Vagina (tissue), 2 donors: ENCODE measurements at regions not wholly inside any gene's neighbourhood (a gene's known extent, or its start where the extent isn't known, plus 50 kb on each side); places are given as distances from the start of the nearest gene placed in this dataset.
A peak's percentile ranks its signal among the peaks of the same experiment; 100 is the strongest.

ENCODE experiments used
- DNase-seq, 2 donors: peaks; one replicate each; pipeline ENCODE4 v3.0.0-alpha.2; 2017; ENCODE audit errors: extremely low spot score in 2 of 2
- H3K27ac ChIP-seq: fragments of 200-600 bp; sonication (generic); one replicate; pipeline ENCODE4 v1.5.1; 2019
- H3K27me3 ChIP-seq: fragments of 200-600 bp; sonication (generic); one replicate; pipeline ENCODE4 v1.5.1; 2019
- H3K36me3 ChIP-seq, 2 donors: fragments of 200-600 bp; sonication (generic); one replicate each; pipeline ENCODE4 v1.5.1; 2017 to 2019
- H3K4me1 ChIP-seq: fragments of 200-600 bp; sonication (generic); one replicate; pipeline ENCODE4 v1.5.1; 2019
- H3K4me3 ChIP-seq, 2 donors: fragments of 200-600 bp; sonication (generic); 1 replicate in 1 of 2; 2 replicates in 1 of 2; pipeline ENCODE4 v1.5.1; 2016 to 2019
- H3K9me3 ChIP-seq: fragments of 200-600 bp; sonication (generic); one replicate; pipeline ENCODE4 v1.5.1; 2019
- POLR2A ChIP-seq, 2 donors: fragments of 450-650 bp; IDR thresholded peaks; one replicate each; pipeline ENCODE4 v1.6.1; 2017; ENCODE audit warnings: antibody characterized with exemption in 2 of 2, mild to moderate bottlenecking in 2 of 2, moderate library complexity in 2 of 2
- POLR2AphosphoS5 ChIP-seq, 2 donors: sonication (generic); formaldehyde crosslinking; IDR thresholded peaks; one replicate each; pipeline ENCODE4 v1.9.0; 2017; ENCODE audit warnings: antibody characterized with exemption in 2 of 2, mild to moderate bottlenecking in 2 of 2, low read depth in 1 of 2; ENCODE audit not compliant: insufficient read depth in 1 of 2
- intact Hi-C: fragments of 100-400 bp; cut with DNase I; formaldehyde crosslinking; loops from one replicate; pipeline ENCODE4 v1.15.1; 2023
- TF ChIP-seq, protein P1 (sequence below), 3 experiments: fragments of 450-650 bp in 2 of 3; fragments of 200-600 bp in 1 of 3; sonication (generic) in 1 of 3; IDR thresholded peaks; one replicate each; pipeline ENCODE4 v1.5.1; 2017 to 2019; ENCODE audit warnings: antibody characterized with exemption in 3 of 3, mild to moderate bottlenecking in 2 of 3, moderate library complexity in 2 of 3

DNA sequence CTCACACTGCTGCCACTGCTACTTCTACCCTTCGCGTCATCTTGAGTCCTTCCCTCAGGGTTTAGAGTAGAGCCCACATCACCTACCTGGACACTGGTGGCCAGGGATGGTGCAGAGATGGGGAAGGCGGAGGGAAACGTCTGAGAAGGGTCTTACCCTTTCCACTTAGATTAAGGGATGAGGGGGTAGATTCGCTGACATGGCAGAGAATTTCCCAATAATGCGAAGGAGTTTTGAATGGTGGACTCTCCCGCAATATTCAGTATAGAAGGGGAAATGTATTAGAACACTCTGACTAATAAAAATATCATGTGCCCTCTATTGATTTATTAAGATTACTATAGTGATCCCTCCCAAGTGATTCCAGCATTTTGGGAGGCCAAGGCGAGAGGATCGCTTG, 209.5 kb upstream of the KIAA1217 start:
- Histone ChIP-seq H3K27me3 (no peaks in the 10 kb centered on the region), H3K4me3 (no peak overlapping the region), H3K4me1 (no peaks in the 10 kb centered on the region), H3K9me3 (no peaks in the 10 kb centered on the region), H3K27ac (no peak overlapping the region), H3K36me3 (no peaks in the 10 kb centered on the region)
- TF ChIP-seq, protein P1, sequence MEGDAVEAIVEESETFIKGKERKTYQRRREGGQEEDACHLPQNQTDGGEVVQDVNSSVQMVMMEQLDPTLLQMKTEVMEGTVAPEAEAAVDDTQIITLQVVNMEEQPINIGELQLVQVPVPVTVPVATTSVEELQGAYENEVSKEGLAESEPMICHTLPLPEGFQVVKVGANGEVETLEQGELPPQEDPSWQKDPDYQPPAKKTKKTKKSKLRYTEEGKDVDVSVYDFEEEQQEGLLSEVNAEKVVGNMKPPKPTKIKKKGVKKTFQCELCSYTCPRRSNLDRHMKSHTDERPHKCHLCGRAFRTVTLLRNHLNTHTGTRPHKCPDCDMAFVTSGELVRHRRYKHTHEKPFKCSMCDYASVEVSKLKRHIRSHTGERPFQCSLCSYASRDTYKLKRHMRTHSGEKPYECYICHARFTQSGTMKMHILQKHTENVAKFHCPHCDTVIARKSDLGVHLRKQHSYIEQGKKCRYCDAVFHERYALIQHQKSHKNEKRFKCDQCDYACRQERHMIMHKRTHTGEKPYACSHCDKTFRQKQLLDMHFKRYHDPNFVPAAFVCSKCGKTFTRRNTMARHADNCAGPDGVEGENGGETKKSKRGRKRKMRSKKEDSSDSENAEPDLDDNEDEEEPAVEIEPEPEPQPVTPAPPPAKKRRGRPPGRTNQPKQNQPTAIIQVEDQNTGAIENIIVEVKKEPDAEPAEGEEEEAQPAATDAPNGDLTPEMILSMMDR (IDR thresholded peaks at IDR 0.05): no peak
- TF ChIP-seq POLR2AphosphoS5 (IDR thresholded peaks at IDR 0.05; ENCODE audit: insufficient read depth in 1 of 2, low read depth in 1 of 2) (no peak), POLR2A (IDR thresholded peaks at IDR 0.05) (no peak)
- intact Hi-C loops: loop anchor here (10.0 kb wide), 2 partner anchors 195 to 525 kb away; no protein-coding TSS in a partner anchor
- no peak for DNase-seq

DNA sequence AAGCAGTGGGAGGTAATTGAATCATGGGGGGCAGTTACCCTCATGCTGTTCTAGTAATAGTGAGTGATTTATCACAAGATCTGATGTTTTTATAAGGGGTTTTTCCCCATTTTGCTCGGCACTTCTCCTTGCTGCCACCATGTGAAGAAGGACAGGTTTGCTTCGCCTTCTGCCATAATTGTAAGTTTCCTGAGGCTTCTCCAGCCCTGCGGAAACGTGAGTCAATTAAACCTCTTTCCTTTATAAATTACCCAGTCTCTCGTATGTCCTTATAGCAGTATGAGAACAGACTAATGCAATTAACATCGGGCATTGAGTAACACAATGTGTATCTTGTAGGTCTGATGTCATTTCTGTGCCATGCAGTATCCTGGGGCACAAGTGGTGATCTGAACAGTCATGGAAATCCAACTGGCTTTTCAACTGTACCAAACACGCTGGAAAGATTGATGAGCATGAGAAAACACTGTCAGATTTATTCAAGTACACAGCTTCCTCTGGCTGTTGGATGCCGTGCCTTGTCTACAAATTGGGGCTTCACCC, 208.6 kb upstream of the KIAA1217 start:
- no peak overlapping the region for H3K4me3 ChIP-seq
- H3K27ac ChIP-seq: no peak overlapping the region
- H3K27me3 ChIP-seq: no peaks in the 10 kb centered on the region
- H3K4me1 ChIP-seq: no peaks in the 10 kb centered on the region
- TF ChIP-seq POLR2A (IDR thresholded peaks at IDR 0.05) (no peak), POLR2AphosphoS5 (IDR thresholded peaks at IDR 0.05; ENCODE audit: insufficient read depth in 1 of 2, low read depth in 1 of 2) (no peak)
- TF ChIP-seq, protein P1 (IDR thresholded peaks at IDR 0.05): no peak
- intact Hi-C loops: no loop called here
- H3K36me3 ChIP-seq: no peaks in the 10 kb centered on the region
- no peak for DNase-seq
- H3K9me3 ChIP-seq: no peaks in the 10 kb centered on the region

GRCh38 chr10:24006741-24007140, 202.2 kb upstream of the KIAA1217 start:
- Histone ChIP-seq H3K9me3 (no peaks in the 10 kb centered on the region), H3K4me3 (no peak overlapping the region), H3K36me3 (no peaks in the 10 kb centered on the region), H3K27ac (no peak overlapping the region), H3K27me3 (no peaks in the 10 kb centered on the region), H3K4me1 (no peaks in the 10 kb centered on the region)
- TF ChIP-seq, protein P1 (IDR thresholded peaks at IDR 0.05): no peak
- TF ChIP-seq POLR2A (IDR thresholded peaks at IDR 0.05) (no peak), POLR2AphosphoS5 (IDR thresholded peaks at IDR 0.05; ENCODE audit: insufficient read depth in 1 of 2, low read depth in 1 of 2) (no peak)
- intact Hi-C loops: no loop called here
- no peak for DNase-seq

GRCh38 chr10:24007359-24007758, 201.6 kb upstream of the KIAA1217 start:
- Histone ChIP-seq H3K27me3 (no peaks in the 10 kb centered on the region), H3K27ac (no peak overlapping the region), H3K4me3 (no peak overlapping the region), H3K4me1 (no peaks in the 10 kb centered on the region), H3K9me3 (no peaks in the 10 kb centered on the region), H3K36me3 (no peaks in the 10 kb centered on the region)
- no peak for DNase-seq
- no peak for TF ChIP-seq POLR2A (IDR thresholded peaks at IDR 0.05)
- TF ChIP-seq POLR2AphosphoS5 (IDR thresholded peaks at IDR 0.05; ENCODE audit: insufficient read depth in 1 of 2, low read depth in 1 of 2): no peak
- TF ChIP-seq, protein P1 (IDR thresholded peaks at IDR 0.05): no peak
- intact Hi-C loops: no loop called here

GRCh38 chr10:24008164-24009091, 200.5 kb upstream of the KIAA1217 start:
- H3K4me1 ChIP-seq: no peaks in the 10 kb centered on the region
- no peaks in the 10 kb centered on the region for H3K27me3 ChIP-seq
- H3K9me3 ChIP-seq: no peaks in the 10 kb centered on the region
- intact Hi-C loops: no loop called here
- no peaks in the 10 kb centered on the region for H3K36me3 ChIP-seq
- no peak overlapping the region for H3K4me3 ChIP-seq
- H3K27ac ChIP-seq: no peak overlapping the region
- DNase-seq: no peak
- peak in 1 of 2 donors; percentile 68 for TF ChIP-seq POLR2AphosphoS5 (IDR thresholded peaks at IDR 0.05; ENCODE audit: insufficient read depth in 1 of 2, low read depth in 1 of 2)
- TF ChIP-seq, protein P1 (IDR thresholded peaks at IDR 0.05): no peak
